GM21515 (cell line): ENCODE measurements at regions not wholly inside any gene's neighbourhood (a gene's known extent, or its start where the extent isn't known, plus 50 kb on each side); places are given as distances from the start of the nearest gene placed in this dataset.

ENCODE experiments used
- ATAC-seq: cut with Tn5 transposase; IDR thresholded peaks from one replicate; pipeline ENCODE4 v1.9.1; 2021; ENCODE audit not compliant: unreplicated experiment

GRCh38 chr11:95330302-95330701, 99.3 kb upstream of the SESN3 start:
- ATAC-seq, result no peak

- ATAC-seq, result no peak
Measured at GRCh38 chr11:95327273-95327948, 96.4 kb upstream of the SESN3 start.

GRCh38 chr11:95325777-95326258, 94.8 kb upstream of the SESN3 start:
- no peak for ATAC-seq

- ATAC-seq, result no peak
Measured at GRCh38 chr11:95324826-95325225, 93.8 kb upstream of the SESN3 start.

- no peak for ATAC-seq
Measured at GRCh38 chr11:95322539-95322938, 91.5 kb upstream of the SESN3 start.

- no peak for ATAC-seq
Measured at GRCh38 chr11:95318498-95318897, 87.5 kb upstream of the SESN3 start.

GRCh38 chr11:95308512-95309035, 77.6 kb upstream of the SESN3 start:
- ATAC-seq, result no peak

- no peak for ATAC-seq
Measured at GRCh38 chr11:95307286-95307685, 76.3 kb upstream of the SESN3 start.

GRCh38 chr11:95306801-95307200, 75.8 kb upstream of the SESN3 start:
- ATAC-seq, result no peak

- no peak for ATAC-seq
Measured at GRCh38 chr11:95306123-95306522, 75.1 kb upstream of the SESN3 start.

- ATAC-seq, result no peak
Measured at GRCh38 chr11:95305705-95306104, 74.7 kb upstream of the SESN3 start.

- ATAC-seq, result no peak
Measured at GRCh38 chr11:95304777-95305176, 73.8 kb upstream of the SESN3 start.

- no peak for ATAC-seq
Measured at GRCh38 chr11:95302211-95302610, 71.2 kb upstream of the SESN3 start.

GRCh38 chr11:95301474-95301873, 70.5 kb upstream of the SESN3 start:
- ATAC-seq, result no peak

- no peak for ATAC-seq
Measured at GRCh38 chr11:95299078-95299679, 68.2 kb upstream of the SESN3 start.

- ATAC-seq, result no peak
Measured at GRCh38 chr11:95297680-95298452, 66.9 kb upstream of the SESN3 start.

GRCh38 chr11:95296621-95297025, 65.6 kb upstream of the SESN3 start:
- ATAC-seq, result peak; percentile 93

GRCh38 chr11:95296165-95296564, 65.2 kb upstream of the SESN3 start:
- no peak for ATAC-seq

GRCh38 chr11:95295382-95296149, 64.6 kb upstream of the SESN3 start:
- no peak for ATAC-seq

- ATAC-seq, result no peak
Measured at GRCh38 chr11:95294701-95295100, 63.7 kb upstream of the SESN3 start.

GRCh38 chr11:95293116-95293515, 62.1 kb upstream of the SESN3 start:
- no peak for ATAC-seq
